ENCODE measurements at regions not wholly inside any gene's neighbourhood (a gene's known extent, or its start where the extent isn't known, plus 50 kb on each side); places are given as distances from the start of the nearest gene placed in this dataset.

DNA sequence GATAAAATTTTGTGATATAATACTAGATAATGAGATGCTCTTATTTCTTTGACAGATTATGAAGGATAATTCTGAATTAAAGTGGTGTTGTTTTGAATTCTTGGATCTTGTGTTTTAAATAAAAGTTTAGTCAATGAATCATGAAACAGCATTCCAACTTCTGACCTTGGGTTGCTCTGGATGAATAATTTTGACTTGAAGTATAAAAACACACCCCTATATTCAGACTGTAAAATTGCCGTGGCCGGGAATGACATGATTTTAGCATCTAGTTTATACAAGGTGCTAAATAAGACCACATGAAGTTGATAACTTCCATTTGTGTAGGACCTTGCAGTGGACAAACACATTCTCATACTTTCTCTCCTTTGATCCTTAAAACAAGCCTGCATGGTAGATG, 67.2 kb upstream of the DAP start:
- no peak for TF ChIP-seq POLR2AphosphoS5 (IDR thresholded peaks at IDR 0.05)
- TF ChIP-seq POLR2A (IDR thresholded peaks at IDR 0.05): no peak
- TF ChIP-seq CTCF (IDR thresholded peaks at IDR 0.05): no peak
